ENCODE measurements at regions not wholly inside any gene's neighbourhood (a gene's known extent, or its start where the extent isn't known, plus 50 kb on each side); places are given as distances from the start of the nearest gene placed in this dataset.

- TF ChIP-seq CTCF (conservative IDR thresholded peaks at IDR 0.05) (no peak), EZH2 (IDR thresholded peaks at IDR 0.05; ENCODE audit: low read depth) (no peak)
Observed at GRCh38 chr5:50550267-50550666, 109.2 kb upstream of the EMB start.

All from PC-9 (cell line).